ENCODE measurements at regions not wholly inside any gene's neighbourhood (a gene's known extent, or its start where the extent isn't known, plus 50 kb on each side); places are given as distances from the start of the nearest gene placed in this dataset.

- H3K4me1 ChIP-seq (ENCODE audit: control insufficient read depth in 2 of 2, insufficient read depth in 2 of 2, low read length in 1 of 2) = no peaks in the 10 kb centered on the region
- no peaks in the 10 kb centered on the region for H3K9me3 ChIP-seq (ENCODE audit: control insufficient read depth in 2 of 2, insufficient read depth in 1 of 2, low read depth in 1 of 2, low read length in 1 of 2)
- no peak overlapping the region for H3K27ac ChIP-seq (ENCODE audit: low read depth in 2 of 2, low read length in 1 of 2)
- WGBS, 2 donors = 84 to 88% methylated on average over 5 of the region's 5 CpGs
- no peaks in the 10 kb centered on the region for H3K36me3 ChIP-seq (ENCODE audit: control insufficient read depth in 2 of 2, insufficient read depth in 2 of 2, low read length in 1 of 2)
- no peak overlapping the region for H3K4me3 ChIP-seq (ENCODE audit: low read depth in 1 of 2, low read length in 2 of 2)
- H3K27me3 ChIP-seq (ENCODE audit: control insufficient read depth in 1 of 2, insufficient read depth in 2 of 2, low read length in 2 of 2) = no peaks in the 10 kb centered on the region
Measured at GRCh38 chr4:111281219-111281618, 658.3 kb upstream of the PITX2 start.

- no peaks in the 10 kb centered on the region for H3K9me3 ChIP-seq (ENCODE audit: control insufficient read depth in 2 of 2, insufficient read depth in 1 of 2, low read depth in 1 of 2, low read length in 1 of 2)
- H3K4me3 ChIP-seq (ENCODE audit: low read depth in 1 of 2, low read length in 2 of 2) = no peak overlapping the region
- H3K36me3 ChIP-seq (ENCODE audit: control insufficient read depth in 2 of 2, insufficient read depth in 2 of 2, low read length in 1 of 2) = no peaks in the 10 kb centered on the region
- H3K27me3 ChIP-seq (ENCODE audit: control insufficient read depth in 1 of 2, insufficient read depth in 2 of 2, low read length in 2 of 2) = no peaks in the 10 kb centered on the region
- H3K27ac ChIP-seq (ENCODE audit: low read depth in 2 of 2, low read length in 1 of 2) = no peak overlapping the region
- 69 to 70% methylated on average over 1 of the region's 1 CpG for WGBS, 2 donors
- no peaks in the 10 kb centered on the region for H3K4me1 ChIP-seq (ENCODE audit: control insufficient read depth in 2 of 2, insufficient read depth in 2 of 2, low read length in 1 of 2)
Measured at GRCh38 chr4:111282035-111282434, 659.2 kb upstream of the PITX2 start.

DNA sequence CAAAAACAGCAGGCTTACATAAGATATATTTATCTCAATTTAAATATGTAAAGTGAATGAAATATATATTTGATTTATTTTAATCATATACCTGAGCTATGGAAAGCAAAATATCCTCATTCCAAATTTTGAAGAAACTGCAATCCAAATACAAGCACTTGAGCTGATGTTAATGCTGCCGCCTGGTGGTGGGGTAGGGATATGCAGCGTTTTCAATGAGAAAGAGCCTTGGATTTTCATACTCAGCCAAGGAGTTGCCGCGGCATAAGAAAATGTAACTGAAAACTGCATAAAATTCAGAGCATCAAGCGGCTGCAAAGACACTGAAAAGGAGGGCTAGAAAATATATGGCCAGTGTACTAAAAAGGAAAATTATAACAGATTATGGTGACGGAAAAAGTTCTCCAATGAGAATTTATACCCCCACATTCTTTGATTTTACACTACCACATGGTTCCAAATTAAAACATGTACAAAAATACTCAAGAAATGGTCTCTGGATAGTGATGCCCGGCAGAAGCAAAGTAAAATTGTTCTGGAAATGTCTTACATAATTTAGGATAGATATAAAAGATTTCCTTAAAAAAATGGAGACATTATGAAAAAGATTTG, 660.3 kb upstream of the PITX2 start:
- WGBS, 2 donors = 24 to 28% methylated on average over 7 of the region's 7 CpGs
- Histone ChIP-seq H3K36me3 (ENCODE audit: control insufficient read depth in 2 of 2, insufficient read depth in 2 of 2, low read length in 1 of 2) (no peaks in the 10 kb centered on the region), H3K27ac (ENCODE audit: low read depth in 2 of 2, low read length in 1 of 2) (no peak overlapping the region), H3K9me3 (ENCODE audit: control insufficient read depth in 2 of 2, insufficient read depth in 1 of 2, low read depth in 1 of 2, low read length in 1 of 2) (no peaks in the 10 kb centered on the region), H3K4me1 (ENCODE audit: control insufficient read depth in 2 of 2, insufficient read depth in 2 of 2, low read length in 1 of 2) (no peaks in the 10 kb centered on the region), H3K27me3 (ENCODE audit: control insufficient read depth in 1 of 2, insufficient read depth in 2 of 2, low read length in 2 of 2) (no peaks in the 10 kb centered on the region), H3K4me3 (ENCODE audit: low read depth in 1 of 2, low read length in 2 of 2) (no peak overlapping the region)

GRCh38 chr4:111296466-111296865, 673.6 kb upstream of the PITX2 start:
- no peaks in the 10 kb centered on the region for H3K9me3 ChIP-seq (ENCODE audit: control insufficient read depth in 2 of 2, insufficient read depth in 1 of 2, low read depth in 1 of 2, low read length in 1 of 2)
- H3K36me3 ChIP-seq (ENCODE audit: control insufficient read depth in 2 of 2, insufficient read depth in 2 of 2, low read length in 1 of 2) = no peaks in the 10 kb centered on the region
- H3K4me1 ChIP-seq (ENCODE audit: control insufficient read depth in 2 of 2, insufficient read depth in 2 of 2, low read length in 1 of 2) = no peaks in the 10 kb centered on the region
- WGBS, 2 donors = 94 to 95% methylated on average over 1 of the region's 1 CpG
- no peak overlapping the region for H3K4me3 ChIP-seq (ENCODE audit: low read depth in 1 of 2, low read length in 2 of 2)
- H3K27me3 ChIP-seq (ENCODE audit: control insufficient read depth in 1 of 2, insufficient read depth in 2 of 2, low read length in 2 of 2) = no peaks in the 10 kb centered on the region
- H3K27ac ChIP-seq (ENCODE audit: low read depth in 2 of 2, low read length in 1 of 2) = no peak overlapping the region

- Histone ChIP-seq H3K9me3 (ENCODE audit: control insufficient read depth in 2 of 2, insufficient read depth in 1 of 2, low read depth in 1 of 2, low read length in 1 of 2) (no peaks in the 10 kb centered on the region), H3K4me1 (ENCODE audit: control insufficient read depth in 2 of 2, insufficient read depth in 2 of 2, low read length in 1 of 2) (no peaks in the 10 kb centered on the region), H3K4me3 (ENCODE audit: low read depth in 1 of 2, low read length in 2 of 2) (no peak overlapping the region), H3K27me3 (ENCODE audit: control insufficient read depth in 1 of 2, insufficient read depth in 2 of 2, low read length in 2 of 2) (no peaks in the 10 kb centered on the region), H3K36me3 (ENCODE audit: control insufficient read depth in 2 of 2, insufficient read depth in 2 of 2, low read length in 1 of 2) (no peaks in the 10 kb centered on the region), H3K27ac (ENCODE audit: low read depth in 2 of 2, low read length in 1 of 2) (no peak overlapping the region)
Measured at GRCh38 chr4:111303806-111304205, 680.9 kb upstream of the PITX2 start.

GRCh38 chr4:111323496-111323895, 700.6 kb upstream of the PITX2 start:
- H3K9me3 ChIP-seq (ENCODE audit: control insufficient read depth in 2 of 2, insufficient read depth in 1 of 2, low read depth in 1 of 2, low read length in 1 of 2) = no peaks in the 10 kb centered on the region
- no peak overlapping the region for H3K27ac ChIP-seq (ENCODE audit: low read depth in 2 of 2, low read length in 1 of 2)
- no peaks in the 10 kb centered on the region for H3K36me3 ChIP-seq (ENCODE audit: control insufficient read depth in 2 of 2, insufficient read depth in 2 of 2, low read length in 1 of 2)
- 66 to 69% methylated on average over 6 of the region's 6 CpGs for WGBS, 2 donors
- H3K4me1 ChIP-seq (ENCODE audit: control insufficient read depth in 2 of 2, insufficient read depth in 2 of 2, low read length in 1 of 2) = no peaks in the 10 kb centered on the region
- no peak overlapping the region for H3K4me3 ChIP-seq (ENCODE audit: low read depth in 1 of 2, low read length in 2 of 2)
- no peaks in the 10 kb centered on the region for H3K27me3 ChIP-seq (ENCODE audit: control insufficient read depth in 1 of 2, insufficient read depth in 2 of 2, low read length in 2 of 2)

- Histone ChIP-seq H3K27ac (ENCODE audit: low read depth in 2 of 2, low read length in 1 of 2) (no peak overlapping the region), H3K4me1 (ENCODE audit: control insufficient read depth in 2 of 2, insufficient read depth in 2 of 2, low read length in 1 of 2) (no peaks in the 10 kb centered on the region), H3K4me3 (ENCODE audit: low read depth in 1 of 2, low read length in 2 of 2) (no peak overlapping the region), H3K36me3 (ENCODE audit: control insufficient read depth in 2 of 2, insufficient read depth in 2 of 2, low read length in 1 of 2) (no peaks in the 10 kb centered on the region), H3K9me3 (ENCODE audit: control insufficient read depth in 2 of 2, insufficient read depth in 1 of 2, low read depth in 1 of 2, low read length in 1 of 2) (no peaks in the 10 kb centered on the region), H3K27me3 (ENCODE audit: control insufficient read depth in 1 of 2, insufficient read depth in 2 of 2, low read length in 2 of 2) (no peaks in the 10 kb centered on the region)
- WGBS, 2 donors = 75 to 79% methylated on average over 3 of the region's 3 CpGs
Measured at GRCh38 chr4:111323916-111324315, 701.0 kb upstream of the PITX2 start.

DNA sequence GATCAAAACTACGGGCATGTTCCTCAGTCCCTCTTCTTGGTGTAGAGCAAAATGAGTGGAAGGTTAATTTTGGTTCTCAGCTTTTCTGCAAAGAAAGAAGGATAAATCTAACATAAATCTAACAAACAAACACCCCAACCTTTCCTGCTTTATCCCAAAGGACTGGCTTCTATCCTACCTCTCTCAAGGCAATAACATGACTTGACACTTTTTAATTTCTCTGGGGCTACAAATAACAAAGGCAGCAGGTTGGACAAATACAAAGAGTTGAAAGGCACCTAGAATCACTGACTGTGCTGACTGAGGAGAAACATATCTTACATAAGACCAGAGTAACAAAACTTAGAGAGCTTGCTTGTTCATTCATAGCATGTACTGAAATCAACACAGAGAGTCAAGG, 703.6 kb upstream of the PITX2 start:
- H3K27ac ChIP-seq (ENCODE audit: low read depth in 2 of 2, low read length in 1 of 2) = no peak overlapping the region
- H3K27me3 ChIP-seq (ENCODE audit: control insufficient read depth in 1 of 2, insufficient read depth in 2 of 2, low read length in 2 of 2) = no peaks in the 10 kb centered on the region
- no peaks in the 10 kb centered on the region for H3K9me3 ChIP-seq (ENCODE audit: control insufficient read depth in 2 of 2, insufficient read depth in 1 of 2, low read depth in 1 of 2, low read length in 1 of 2)
- no peak overlapping the region for H3K4me3 ChIP-seq (ENCODE audit: low read depth in 1 of 2, low read length in 2 of 2)
- no peaks in the 10 kb centered on the region for H3K4me1 ChIP-seq (ENCODE audit: control insufficient read depth in 2 of 2, insufficient read depth in 2 of 2, low read length in 1 of 2)
- WGBS, 2 donors = 70 to 77% methylated on average over 1 of the region's 1 CpG
- no peaks in the 10 kb centered on the region for H3K36me3 ChIP-seq (ENCODE audit: control insufficient read depth in 2 of 2, insufficient read depth in 2 of 2, low read length in 1 of 2)

DNA sequence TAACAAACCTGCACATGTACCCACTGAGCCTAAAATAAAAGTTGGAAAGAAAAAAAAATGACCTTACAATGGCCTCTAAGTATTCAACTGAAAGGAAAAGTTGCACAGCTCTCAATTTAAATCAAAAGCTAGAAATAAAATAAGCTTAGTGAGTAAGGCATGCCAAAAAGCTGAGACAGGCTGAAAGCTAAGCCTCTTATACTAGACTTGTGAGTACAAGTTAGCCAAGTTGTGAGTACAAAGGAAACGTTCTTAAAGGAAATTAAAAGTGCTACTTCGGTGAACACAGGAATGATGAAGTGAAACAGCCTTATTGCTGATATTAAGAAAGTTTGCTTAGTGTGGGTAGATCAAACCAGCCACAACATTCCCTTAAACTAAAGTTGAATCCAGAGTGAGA, 707.9 kb upstream of the PITX2 start:
- Histone ChIP-seq H3K36me3 (ENCODE audit: control insufficient read depth in 2 of 2, insufficient read depth in 2 of 2, low read length in 1 of 2) (no peaks in the 10 kb centered on the region), H3K27ac (ENCODE audit: low read depth in 2 of 2, low read length in 1 of 2) (no peak overlapping the region), H3K9me3 (ENCODE audit: control insufficient read depth in 2 of 2, insufficient read depth in 1 of 2, low read depth in 1 of 2, low read length in 1 of 2) (no peaks in the 10 kb centered on the region), H3K27me3 (ENCODE audit: control insufficient read depth in 1 of 2, insufficient read depth in 2 of 2, low read length in 2 of 2) (no peaks in the 10 kb centered on the region), H3K4me1 (ENCODE audit: control insufficient read depth in 2 of 2, insufficient read depth in 2 of 2, low read length in 1 of 2) (no peaks in the 10 kb centered on the region), H3K4me3 (ENCODE audit: low read depth in 1 of 2, low read length in 2 of 2) (no peak overlapping the region)
- WGBS, 2 donors = 35 to 37% methylated on average over 2 of the region's 2 CpGs

DNA sequence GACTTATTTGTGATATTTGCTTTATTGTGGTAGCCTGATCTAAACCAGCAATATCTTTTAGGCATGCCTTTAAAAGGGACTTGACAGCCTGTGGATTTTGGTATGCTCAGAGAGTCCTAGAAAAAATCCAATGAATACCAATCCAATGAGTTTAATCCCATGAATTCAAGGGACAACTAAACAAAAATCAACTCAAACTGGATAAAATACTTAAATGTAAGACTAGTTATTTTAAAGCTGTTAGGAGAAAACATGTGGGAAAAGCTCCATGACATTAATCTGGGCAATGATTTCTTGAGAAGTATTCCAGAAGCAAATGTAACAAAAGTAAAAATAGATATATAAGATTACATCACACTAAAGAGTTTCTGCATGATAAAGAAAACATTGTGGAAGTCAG, 711.5 kb upstream of the PITX2 start:
- Histone ChIP-seq H3K4me1 (ENCODE audit: control insufficient read depth in 2 of 2, insufficient read depth in 2 of 2, low read length in 1 of 2) (no peaks in the 10 kb centered on the region), H3K9me3 (ENCODE audit: control insufficient read depth in 2 of 2, insufficient read depth in 1 of 2, low read depth in 1 of 2, low read length in 1 of 2) (no peaks in the 10 kb centered on the region), H3K27ac (ENCODE audit: low read depth in 2 of 2, low read length in 1 of 2) (no peak overlapping the region), H3K27me3 (ENCODE audit: control insufficient read depth in 1 of 2, insufficient read depth in 2 of 2, low read length in 2 of 2) (no peaks in the 10 kb centered on the region), H3K4me3 (ENCODE audit: low read depth in 1 of 2, low read length in 2 of 2) (no peak overlapping the region), H3K36me3 (ENCODE audit: control insufficient read depth in 2 of 2, insufficient read depth in 2 of 2, low read length in 1 of 2) (no peaks in the 10 kb centered on the region)
